Mesenchymal stem cell (in vitro differentiated cells and primary cell): ENCODE measurements at regions not wholly inside any gene's neighbourhood (a gene's known extent, or its start where the extent isn't known, plus 50 kb on each side); places are given as distances from the start of the nearest gene placed in this dataset.
A peak's percentile ranks its signal among the peaks of the same experiment; 100 is the strongest.

Experiments
- DNase-seq: peaks from one replicate; pipeline ENCODE4 v3.0.0-alpha.2; 2013
- H2AFZ ChIP-seq: one replicate; pipeline ENCODE4 v1.6.1; 2013; ENCODE audit warnings: low read depth, mild to moderate bottlenecking, control low read depth, inconsistent platforms, low read length, moderate library complexity
- H2AK5ac ChIP-seq: 2 replicates; pipeline ENCODE4 v1.6.1; 2013; ENCODE audit warnings: low read length, moderate library complexity, mild to moderate bottlenecking, inconsistent platforms; ENCODE audit not compliant: severe bottlenecking
- H2BK120ac ChIP-seq: one replicate; pipeline ENCODE4 v1.6.1; 2013; ENCODE audit warnings: low read depth, mild to moderate bottlenecking, inconsistent platforms, low read length, moderate library complexity
- H2BK12ac ChIP-seq, 2 experiments: one replicate each; pipeline ENCODE4 v1.6.1; 2013; ENCODE audit warnings: inconsistent platforms in 2 of 2, low read length in 2 of 2, mild to moderate bottlenecking in 2 of 2, moderate library complexity in 2 of 2, control low read depth in 1 of 2
- H2BK15ac ChIP-seq: one replicate; pipeline ENCODE4 v1.6.1; 2013; ENCODE audit warnings: mild to moderate bottlenecking, low read depth, inconsistent platforms; ENCODE audit not compliant: poor library complexity, severe bottlenecking
- H2BK5ac ChIP-seq: 2 replicates; pipeline ENCODE4 v1.6.1; 2013; ENCODE audit warnings: low read depth, mild to moderate bottlenecking, low read length, control low read depth, inconsistent platforms; ENCODE audit not compliant: poor library complexity, severe bottlenecking
- H3K14ac ChIP-seq, 2 experiments: one replicate each; pipeline ENCODE4 v1.6.1; 2013; ENCODE audit warnings: inconsistent platforms in 2 of 2, low read length in 2 of 2, control low read depth in 1 of 2, mild to moderate bottlenecking in 1 of 2, moderate library complexity in 1 of 2
- H3K18ac ChIP-seq, 2 experiments: one replicate each; pipeline ENCODE4 v1.6.1; 2013; ENCODE audit warnings: inconsistent platforms in 2 of 2, low read length in 2 of 2, control low read depth in 1 of 2, low read depth in 1 of 2, mild to moderate bottlenecking in 1 of 2
- H3K23ac ChIP-seq, 2 experiments: one replicate each; pipeline ENCODE4 v1.6.1; 2013; ENCODE audit warnings: inconsistent platforms in 2 of 2, low read length in 2 of 2, mild to moderate bottlenecking in 2 of 2, moderate library complexity in 2 of 2, control low read depth in 1 of 2
- H3K27ac ChIP-seq: 2 replicates; pipeline ENCODE4 v1.5.1; 2013; ENCODE audit warnings: mild to moderate bottlenecking, moderate library complexity, low read length, control low read depth, inconsistent platforms; ENCODE audit not compliant: poor library complexity, severe bottlenecking
- H3K27me3 ChIP-seq, 2 experiments: 2 replicates each; pipeline versions ENCODE4 v1.6.1 to v1.7.0; 2013; ENCODE audit warnings: low read length in 2 of 2, mild to moderate bottlenecking in 2 of 2, moderate library complexity in 2 of 2, control low read depth in 1 of 2, inconsistent platforms in 1 of 2; ENCODE audit not compliant: control insufficient read depth in 1 of 2, insufficient read depth in 1 of 2
- H3K36me3 ChIP-seq, 2 experiments: 2 replicates each; pipeline versions ENCODE4 v1.6.1 to v1.7.0; 2013; ENCODE audit warnings: low read length in 2 of 2, control low read depth in 1 of 2, inconsistent platforms in 1 of 2, low read depth in 1 of 2, mild to moderate bottlenecking in 1 of 2; ENCODE audit not compliant: insufficient read depth in 2 of 2, control insufficient read depth in 1 of 2
- H3K4ac ChIP-seq, 2 experiments: one replicate each; pipeline ENCODE4 v1.6.1; 2013; ENCODE audit warnings: inconsistent platforms in 2 of 2, low read length in 2 of 2, mild to moderate bottlenecking in 2 of 2, moderate library complexity in 2 of 2, control low read depth in 1 of 2, low read depth in 1 of 2
- H3K4me1 ChIP-seq: 2 replicates; pipeline ENCODE4 v1.6.1; 2013; ENCODE audit warnings: low read depth, low read length, control low read depth; ENCODE audit not compliant: control insufficient read depth, insufficient read depth
- H3K4me2 ChIP-seq: 2 replicates; pipeline ENCODE4 v1.6.1; 2013; ENCODE audit warnings: low read length, mild to moderate bottlenecking, inconsistent platforms; ENCODE audit not compliant: poor library complexity, severe bottlenecking
- H3K4me3 ChIP-seq, 2 experiments: 2 replicates each; pipeline versions ENCODE4 v1.5.1 to v1.7.0; 2013; ENCODE audit warnings: low read length in 2 of 2, mild to moderate bottlenecking in 2 of 2, control low read depth in 1 of 2, low read depth in 1 of 2; ENCODE audit not compliant: insufficient read depth in 1 of 2
- H3K79me1 ChIP-seq: replicated peaks from 2 replicates; pipeline ENCODE4 v1.6.1; 2013; ENCODE audit warnings: mild to moderate bottlenecking, control low read depth, low read length, inconsistent platforms; ENCODE audit not compliant: poor library complexity, severe bottlenecking
- H3K9ac ChIP-seq: 2 replicates; pipeline ENCODE4 v1.7.0; 2013; ENCODE audit warnings: mild to moderate bottlenecking, low read length, moderate library complexity
- H3K9me3 ChIP-seq: 2 replicates; pipeline ENCODE4 v1.7.0; 2013; ENCODE audit warnings: mild to moderate bottlenecking, low read length; ENCODE audit not compliant: control insufficient read depth
- H4K8ac ChIP-seq: one replicate; pipeline ENCODE4 v1.6.1; 2013; ENCODE audit warnings: inconsistent platforms, mild to moderate bottlenecking, low read length, moderate library complexity
- H4K91ac ChIP-seq: one replicate; pipeline ENCODE4 v1.6.1; 2013; ENCODE audit warnings: mild to moderate bottlenecking, low read length, inconsistent platforms
- WGBS: methylation state at CpG from one replicate; pipeline ENCODE4 v1.1.7; 2013; ENCODE audit warnings: mixed read lengths; 5-methylcytosine and 5-hydroxymethylcytosine counted together

- no peak overlapping the region for H2BK12ac ChIP-seq
- no peaks in the 10 kb centered on the region for H3K36me3 ChIP-seq
- WGBS = 88% methylated on average over 7 of the region's 8 CpGs
Measured at GRCh38 chr6:26202811-26203583, 115.8 kb downstream of the HFE start.

GRCh38 chr6:26204332-26205160 lies 117.3 kb downstream of the HFE start:
- Histone ChIP-seq H3K79me1 (peaks cover 7% of the 10 kb centered on the region), H2BK120ac (no peak overlapping the region)
- 0% methylated on average over 45 of the region's 53 CpGs for WGBS

More at GRCh38 chr6:26202811-26203583, 115.8 kb downstream of the HFE start:
- Histone ChIP-seq H3K27me3 (peaks cover 0 to 24% of the 10 kb centered on the region in 2 experiments), H3K9ac (no peak overlapping the region), H2AK5ac (peak overlapping the region; percentile 70), H3K18ac (no peak overlapping the region), H4K91ac (no peak overlapping the region), H3K79me1 (peaks cover 7% of the 10 kb centered on the region), H2BK15ac (no peak overlapping the region), H2BK120ac (no peak overlapping the region), H4K8ac (peak overlapping the region; percentile 22), H3K4me3 (no peak overlapping the region), H3K9me3 (no peaks in the 10 kb centered on the region), H3K14ac (no peak overlapping the region), H2AFZ (no peak overlapping the region), H3K4me1 (peaks cover 5% of the 10 kb centered on the region), H3K4me2 (no peak overlapping the region), H3K27ac (no peak overlapping the region), H3K4ac (no peak overlapping the region), H2BK5ac (no peak overlapping the region), H3K23ac (no peak overlapping the region)
- no peak for DNase-seq

GRCh38 chr6:26205161-26205624 lies 118.0 kb downstream of the HFE start:
- peaks cover 0 to 28% of the 10 kb centered on the region in 2 experiments for H3K27me3 ChIP-seq
- H3K4me3 ChIP-seq = peak overlapping the region in 1 of 2 experiments; percentile 85
- H2BK15ac ChIP-seq = no peak overlapping the region
- peak overlapping the region; percentile 93 for H3K9ac ChIP-seq
- no peak overlapping the region for H3K14ac ChIP-seq
- H3K23ac ChIP-seq = no peak overlapping the region
- peak; percentile 91 for DNase-seq
- no peak overlapping the region for H2AK5ac ChIP-seq
- H3K4me2 ChIP-seq = peak overlapping the region; percentile 93
- H4K91ac ChIP-seq = no peak overlapping the region
- H3K18ac ChIP-seq = peak overlapping the region in 1 of 2 experiments; percentile 78
- peak overlapping the region; percentile 94 for H3K27ac ChIP-seq
- H3K9me3 ChIP-seq = no peaks in the 10 kb centered on the region
- H2BK12ac ChIP-seq = no peak overlapping the region
- no peak overlapping the region for H2AFZ ChIP-seq
- under 1% methylated on average over 17 of the region's 18 CpGs for WGBS
- H3K4ac ChIP-seq = no peak overlapping the region
- H2BK120ac ChIP-seq = peak overlapping the region; percentile 19
- no peaks in the 10 kb centered on the region for H3K36me3 ChIP-seq
- peak overlapping the region; percentile 45 for H2BK5ac ChIP-seq
- no peak overlapping the region for H4K8ac ChIP-seq
- peaks cover 4% of the 10 kb centered on the region for H3K4me1 ChIP-seq
- H3K79me1 ChIP-seq = peaks cover 7% of the 10 kb centered on the region

More at GRCh38 chr6:26204332-26205160, 117.3 kb downstream of the HFE start:
- Histone ChIP-seq H3K36me3 (no peaks in the 10 kb centered on the region), H3K4me1 (peaks cover 4% of the 10 kb centered on the region), H3K9ac (peak overlapping the region; percentile 93), H2AK5ac (no peak overlapping the region), H2BK5ac (peak overlapping the region; percentile 11), H3K18ac (peak overlapping the region; percentile 77 to 92), H2AFZ (no peak overlapping the region), H3K14ac (peak overlapping the region; percentile 81 to 86), H3K27me3 (peaks cover 0 to 31% of the 10 kb centered on the region in 2 experiments), H4K8ac (peak overlapping the region; percentile 91), H3K4me3 (peak overlapping the region; percentile 77 to 85), H2BK15ac (peak overlapping the region; percentile 36), H3K4ac (peak overlapping the region in 1 of 2 experiments; percentile 49), H4K91ac (no peak overlapping the region), H3K4me2 (peak overlapping the region; percentile 82), H3K23ac (peak overlapping the region in 1 of 2 experiments; percentile 73), H2BK12ac (no peak overlapping the region), H3K27ac (peak overlapping the region; percentile 94), H3K9me3 (no peaks in the 10 kb centered on the region)
- peak; percentile 99 for DNase-seq
